COLO668 (cell line): ENCODE measurements at regions not wholly inside any gene's neighbourhood (a gene's known extent, or its start where the extent isn't known, plus 50 kb on each side); places are given as distances from the start of the nearest gene placed in this dataset.

Experiments
- DNase-seq: peaks from one replicate; lab custom pipeline; 2025; ENCODE audit not compliant: unreplicated experiment; lab: John Stamatoyannopoulos, UW

DNA sequence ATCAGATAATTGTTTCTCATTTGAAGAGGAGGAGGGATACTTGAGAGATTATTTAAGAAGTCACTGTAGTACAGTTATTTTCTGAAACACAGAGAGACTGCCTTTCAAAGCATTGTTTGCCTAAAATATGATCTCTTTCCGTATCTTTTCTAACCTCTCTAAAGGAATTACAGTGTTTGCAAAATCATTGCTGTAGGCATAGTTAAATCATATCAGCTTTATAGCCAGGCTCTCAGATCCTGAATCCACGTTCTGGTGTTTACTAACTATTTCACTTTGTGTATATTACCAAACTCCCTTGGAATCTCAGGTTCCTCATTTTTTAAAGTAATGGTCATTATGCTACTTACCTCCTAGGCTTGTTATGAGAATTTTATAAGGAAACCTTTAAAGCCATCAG lies 1151.6 kb upstream of the CDH9 start:
- no peak for DNase-seq

DNA sequence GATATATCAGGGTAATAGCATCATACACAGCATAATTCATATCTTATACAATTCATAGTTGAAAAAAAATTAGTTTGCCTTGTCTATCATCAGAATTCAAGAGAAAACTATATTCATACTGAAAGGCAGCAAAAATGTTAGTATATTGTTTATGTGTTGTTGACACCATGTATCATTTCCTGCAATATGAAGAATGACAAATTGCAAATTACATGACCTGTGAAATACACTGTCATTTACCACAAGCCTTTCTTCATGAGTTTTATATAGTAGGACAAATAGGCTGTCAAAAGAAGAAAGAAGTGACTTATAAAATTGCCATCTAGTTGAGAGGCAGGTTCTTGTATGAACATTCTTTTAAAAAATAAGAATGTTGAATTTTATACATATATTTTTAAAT lies 1136.3 kb upstream of the CDH9 start:
- DNase-seq: no peak

DNA sequence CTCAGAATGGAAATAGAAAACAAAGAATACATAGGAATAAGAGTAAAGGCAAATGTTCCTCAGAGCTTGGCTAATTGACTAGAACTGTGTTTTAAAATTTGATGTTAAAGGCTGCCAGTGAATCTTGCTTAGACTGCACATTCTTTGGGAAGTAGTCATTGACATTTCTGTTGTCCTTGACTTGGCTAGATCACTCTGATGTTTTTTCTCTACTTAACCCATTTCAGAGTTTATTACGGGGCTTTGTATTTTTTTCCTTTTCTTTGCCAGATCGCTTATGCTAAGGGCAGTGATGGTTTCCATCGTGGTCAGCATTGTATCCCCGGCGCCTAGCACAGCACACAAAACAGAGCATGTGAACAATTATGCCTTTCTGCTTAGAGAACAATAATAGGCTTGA lies 1126.7 kb upstream of the CDH9 start:
- no peak for DNase-seq

DNA sequence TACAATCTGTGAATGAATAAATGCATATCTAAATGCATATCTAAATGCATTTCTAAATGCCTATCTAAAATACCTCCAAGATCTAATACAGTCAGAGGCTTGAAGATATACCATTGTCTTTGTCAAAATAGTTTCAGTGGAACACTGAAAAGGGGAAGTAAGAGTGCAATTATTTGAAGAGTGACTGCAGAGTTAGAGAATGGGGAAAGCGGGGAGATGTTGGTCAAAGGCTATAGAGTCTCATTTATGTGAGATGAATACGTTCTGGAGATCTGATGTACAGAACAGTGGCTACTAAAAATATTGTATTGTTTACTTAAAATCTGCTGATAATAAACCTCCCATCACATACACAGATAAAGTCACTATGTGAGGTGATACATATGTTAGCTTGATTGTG lies 1126.2 kb upstream of the CDH9 start:
- DNase-seq: no peak

DNA sequence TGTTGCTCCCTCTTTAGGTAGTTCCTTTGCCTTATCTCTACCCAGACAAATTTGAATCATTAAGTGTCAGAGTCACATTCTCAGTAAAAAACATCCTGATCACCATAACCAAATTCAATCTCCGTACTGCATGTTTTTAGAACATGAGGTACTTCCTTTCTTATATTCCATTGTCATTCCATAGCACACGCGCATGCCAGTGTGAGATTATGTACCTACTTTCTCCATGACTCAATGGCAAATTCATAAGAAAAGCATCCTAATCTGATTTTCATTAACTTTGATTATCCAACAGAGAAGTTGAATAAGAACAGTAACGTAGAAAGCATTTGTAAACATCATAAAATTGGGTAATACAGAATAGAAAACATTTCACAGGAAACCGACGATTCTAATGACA lies 1118.6 kb upstream of the CDH9 start:
- DNase-seq: no peak

DNA sequence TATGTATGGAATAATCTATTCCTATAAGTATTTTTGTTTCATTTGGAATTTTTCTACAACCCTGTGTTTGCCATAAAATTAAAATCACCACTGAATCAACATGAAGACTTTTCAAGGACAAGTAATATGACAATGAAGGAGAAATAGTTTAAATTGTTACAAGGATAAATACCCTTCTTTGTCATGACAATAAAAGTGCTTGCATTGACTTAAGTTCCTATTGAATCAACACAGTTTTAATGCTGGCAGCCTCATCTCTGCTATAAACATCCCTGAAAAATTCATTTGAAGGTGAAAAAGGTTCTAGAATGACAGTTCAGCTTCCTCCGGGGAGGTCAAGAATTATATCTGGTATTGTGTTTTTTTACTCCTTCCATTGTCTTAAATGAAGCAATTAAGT lies 1105.1 kb upstream of the CDH9 start:
- DNase-seq: no peak

DNA sequence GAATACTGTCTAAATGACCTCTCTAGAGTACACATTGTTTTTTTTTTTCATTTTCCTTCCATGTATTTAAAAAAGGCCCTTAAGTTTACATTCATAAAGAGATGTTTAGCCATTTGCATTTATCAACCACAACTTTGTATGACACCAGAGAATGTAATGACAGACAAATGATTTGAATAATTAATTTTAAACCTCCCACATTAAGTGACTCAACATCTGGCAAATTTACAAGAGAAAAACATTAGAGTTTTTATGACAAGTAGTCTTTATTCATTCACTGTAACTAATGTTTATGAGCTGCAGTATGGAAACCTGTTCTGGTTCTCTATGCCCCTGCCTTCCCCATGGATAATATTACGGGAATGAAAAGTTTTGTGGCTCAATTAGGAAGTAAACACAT lies 1093.8 kb upstream of the CDH9 start:
- no peak for DNase-seq

DNA sequence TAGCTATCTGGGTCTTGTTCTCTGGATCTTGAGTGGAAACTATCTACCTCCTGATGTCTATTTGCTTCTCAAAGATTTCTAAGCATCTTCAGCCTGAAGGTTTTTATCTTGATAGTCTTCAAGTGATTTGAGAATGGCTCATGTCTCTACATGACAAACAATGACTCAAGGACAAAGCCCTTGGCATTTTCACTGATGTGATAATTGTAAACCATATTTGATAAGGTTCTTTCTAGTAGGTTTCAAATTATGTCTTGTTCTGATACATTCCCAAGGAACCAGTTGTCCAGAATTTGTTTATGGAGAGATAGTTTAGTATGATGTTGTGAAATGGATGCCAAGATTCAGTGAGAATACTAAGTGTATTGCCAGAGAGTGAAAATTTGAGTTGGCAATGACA lies 1079.3 kb upstream of the CDH9 start:
- no peak for DNase-seq

DNA sequence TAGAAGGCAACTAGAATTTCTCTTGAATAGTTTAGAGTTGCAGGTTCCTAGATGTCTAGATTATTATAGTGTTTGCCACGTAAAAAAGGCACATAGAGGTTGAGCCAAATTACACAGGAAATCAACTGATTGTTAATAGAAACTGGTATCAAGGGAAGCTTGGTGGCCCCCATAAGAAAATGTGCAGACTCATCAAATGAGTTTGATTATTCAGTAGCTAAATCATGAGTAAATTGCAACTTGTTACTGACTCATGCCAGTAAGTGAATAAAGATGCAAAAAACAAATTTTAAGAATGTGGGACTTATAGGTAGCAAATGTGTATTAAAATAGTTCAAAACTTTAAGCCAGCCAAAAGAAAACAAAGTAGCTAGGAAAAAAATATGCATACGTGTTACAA lies 1078.9 kb upstream of the CDH9 start:
- no peak for DNase-seq

DNA sequence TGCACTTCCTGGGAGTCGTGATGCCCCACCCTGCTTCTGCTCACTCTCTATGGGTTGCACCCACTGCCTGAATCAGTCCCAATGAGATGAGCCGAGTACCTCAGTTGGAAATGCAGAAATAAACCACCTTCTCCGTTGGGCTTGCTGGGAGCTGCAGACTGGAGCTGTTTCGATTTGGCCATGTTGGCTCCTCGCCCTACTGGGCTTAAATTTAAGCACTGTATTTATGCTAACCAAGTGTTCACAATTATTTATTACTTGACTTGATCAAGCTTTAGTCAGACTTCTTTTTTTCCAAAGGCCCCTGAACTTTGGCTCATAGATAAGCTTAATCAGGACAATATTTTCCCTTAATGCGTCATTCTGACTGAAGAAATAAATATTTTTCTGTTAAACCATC lies 1072.4 kb upstream of the CDH9 start:
- DNase-seq: no peak

DNA sequence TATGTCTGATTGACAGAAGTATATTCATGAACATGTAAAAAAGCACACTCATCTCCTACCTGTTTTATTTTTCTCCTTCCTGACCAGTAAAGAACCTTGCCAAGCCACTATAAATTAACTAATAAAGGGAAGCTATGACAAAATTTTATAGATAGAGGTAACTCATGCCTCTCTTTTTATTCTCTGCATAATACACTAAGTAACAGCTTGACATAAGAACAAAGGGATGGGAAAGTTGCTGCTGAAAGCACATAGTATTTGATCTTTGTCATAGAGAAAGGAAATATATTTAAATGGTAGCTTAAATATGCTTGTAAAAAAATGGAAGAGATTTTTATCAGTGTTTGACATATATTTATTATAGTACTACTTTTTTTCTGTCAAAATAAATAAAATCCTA lies 1065.7 kb upstream of the CDH9 start:
- no peak for DNase-seq

DNA sequence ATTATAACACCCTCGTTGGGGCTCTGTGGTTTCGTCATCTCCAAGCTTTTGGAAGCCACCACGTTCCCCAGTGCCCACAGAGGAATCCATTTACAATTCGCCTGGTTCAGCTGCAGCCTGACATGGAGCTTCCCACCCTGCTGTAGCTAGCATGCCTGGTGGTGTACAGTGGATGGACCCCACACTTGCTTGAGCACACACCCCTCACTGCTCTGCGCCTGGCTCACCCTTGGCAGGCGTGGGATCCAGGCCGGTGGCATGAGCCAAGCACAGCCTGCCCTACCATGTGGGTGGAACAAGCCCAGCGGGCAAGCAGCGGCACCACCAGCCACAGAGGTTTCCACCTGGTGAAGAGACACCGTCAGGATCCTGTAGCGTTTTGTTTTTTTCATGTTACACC lies 1045.7 kb upstream of the CDH9 start:
- no peak for DNase-seq

DNA sequence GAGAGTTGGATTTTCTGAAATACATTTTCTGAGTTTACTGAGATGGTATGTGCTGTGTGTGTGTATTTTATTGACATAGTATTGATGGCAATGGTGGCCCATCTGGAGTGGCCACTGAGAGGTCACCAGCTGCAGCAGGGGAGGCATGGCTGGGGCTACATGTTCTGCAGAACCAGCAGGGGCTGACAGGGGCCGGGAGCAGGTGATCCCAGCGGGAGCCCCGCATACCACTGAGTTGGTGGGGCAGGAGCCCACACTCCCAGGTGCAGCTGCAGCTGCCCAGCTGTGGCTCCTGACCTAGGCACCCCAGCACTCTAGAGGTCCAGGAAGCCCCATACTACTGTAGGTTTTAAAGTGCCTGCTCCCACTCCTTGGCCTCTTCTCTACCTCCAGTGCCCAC lies 1044.2 kb upstream of the CDH9 start:
- no peak for DNase-seq

DNA sequence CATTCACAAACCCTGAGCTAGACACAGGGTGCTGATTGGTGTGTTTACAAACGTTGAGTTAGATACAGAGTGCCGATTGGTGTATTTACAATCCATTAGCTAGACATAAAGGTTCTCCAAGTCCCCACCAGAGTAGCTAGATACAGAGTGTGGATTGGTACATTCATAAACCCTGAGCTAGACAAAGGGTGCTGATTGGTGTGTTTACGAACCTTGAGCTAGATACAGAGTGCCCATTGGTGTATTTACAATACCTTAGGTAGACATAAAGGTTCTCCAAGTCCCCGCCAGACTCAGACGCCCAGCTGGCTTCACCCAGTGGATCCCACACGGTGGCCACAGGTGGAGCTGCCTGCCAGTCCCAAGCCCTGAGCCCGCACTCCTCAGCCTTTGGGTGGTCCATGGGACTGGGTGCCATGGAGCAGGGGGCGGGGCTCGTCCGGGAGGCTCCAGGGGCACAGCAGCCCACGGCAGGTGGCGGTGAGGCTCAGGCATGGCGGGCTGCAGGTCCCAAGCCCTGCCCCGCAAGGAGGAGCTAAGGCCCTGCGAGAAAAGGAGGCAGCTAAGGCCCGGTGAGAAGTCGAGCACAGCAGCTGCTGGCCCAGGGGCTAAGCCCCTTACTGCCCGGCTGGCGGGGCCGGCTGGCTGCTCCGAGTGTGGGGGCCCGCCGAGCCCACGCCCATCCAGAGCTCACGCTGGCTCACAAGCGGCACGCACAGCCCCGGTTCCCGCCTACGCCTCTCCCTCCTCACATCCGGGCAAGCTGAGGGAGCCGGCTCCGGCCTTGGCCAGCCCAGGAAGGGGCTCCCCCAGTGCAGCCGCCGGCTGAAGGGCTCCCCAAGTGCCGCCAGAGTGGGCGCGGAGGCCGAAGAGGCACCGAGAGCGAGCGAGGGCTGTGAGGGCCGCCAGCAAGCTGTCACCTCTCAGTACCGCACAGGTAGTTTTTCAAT lies 1039.2 kb upstream of the CDH9 start:
- DNase-seq: no peak

DNA sequence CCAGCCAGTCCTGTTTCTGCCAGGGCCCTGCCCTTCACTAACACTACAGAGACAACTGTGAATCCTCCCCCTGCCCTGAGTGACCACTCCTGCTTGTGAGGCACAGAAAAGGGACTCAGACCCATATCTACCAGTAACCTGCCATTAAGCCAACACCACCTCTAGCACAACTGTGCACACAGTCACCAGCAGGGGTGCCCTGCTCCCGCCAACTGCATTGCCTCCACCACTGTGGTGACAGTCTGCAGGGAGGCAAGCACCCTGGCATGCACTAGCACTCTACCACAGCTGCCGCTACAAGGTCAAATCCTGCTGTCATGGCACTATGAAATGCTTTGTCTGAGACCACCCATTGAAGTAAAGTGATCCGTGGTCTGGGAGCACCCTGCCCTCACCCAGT lies 1028.5 kb upstream of the CDH9 start:
- no peak for DNase-seq

DNA sequence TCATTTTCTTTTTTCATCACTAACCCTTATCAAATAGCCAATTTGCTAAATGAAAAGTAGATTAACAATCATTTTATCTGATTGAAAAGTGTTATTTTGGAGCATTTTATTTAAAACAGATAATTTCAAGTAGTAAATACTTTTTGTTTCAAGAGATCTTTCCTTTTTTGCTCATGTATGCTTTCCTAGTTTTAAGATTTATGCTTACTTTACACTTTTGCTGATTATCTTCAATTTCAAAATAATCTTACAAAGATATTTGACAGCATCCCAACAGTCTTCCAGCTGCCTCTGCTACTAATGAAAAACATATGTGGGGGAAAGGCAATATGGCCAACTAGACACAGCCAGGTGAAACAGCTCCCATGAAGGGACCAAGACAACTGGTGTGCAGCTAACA lies 1027.3 kb upstream of the CDH9 start:
- DNase-seq: no peak

DNA sequence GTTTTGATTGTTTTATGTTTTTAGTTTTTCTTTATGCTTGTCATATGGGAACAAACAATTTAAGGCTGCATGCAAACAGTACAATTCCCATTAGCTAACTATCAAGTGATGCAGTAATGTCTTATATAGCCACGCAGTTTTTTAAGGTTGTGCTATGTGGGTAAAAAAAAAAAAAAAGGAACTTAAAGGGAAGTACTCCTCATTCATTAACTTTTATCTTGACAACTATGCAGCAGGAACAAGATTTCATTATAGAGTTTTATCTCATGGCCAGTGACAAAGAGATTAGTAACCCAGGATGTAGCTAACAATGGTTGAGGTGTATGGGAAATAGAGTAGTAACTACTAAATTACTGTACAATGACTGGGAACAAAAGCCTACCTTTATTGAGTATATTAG lies 1008.2 kb upstream of the CDH9 start:
- DNase-seq: no peak

DNA sequence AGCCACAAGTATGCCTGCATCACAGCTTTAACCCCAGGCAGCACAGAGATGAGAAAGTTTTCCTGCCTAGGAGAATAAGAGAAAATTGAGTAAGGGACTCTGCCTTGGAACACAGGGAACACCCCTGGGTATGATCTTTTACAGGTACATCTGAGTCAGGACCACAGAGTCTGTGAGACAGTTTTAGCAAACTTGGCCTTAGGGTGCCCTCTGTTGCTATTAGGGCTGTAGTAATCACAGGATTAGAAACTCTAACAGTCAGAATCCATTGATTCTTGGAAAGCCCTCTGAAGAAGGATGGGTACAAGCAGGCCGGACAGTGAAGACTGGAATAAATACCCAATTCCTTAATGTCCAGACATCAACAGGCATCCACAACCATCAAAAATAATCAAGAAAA lies 989.5 kb upstream of the CDH9 start:
- no peak for DNase-seq

DNA sequence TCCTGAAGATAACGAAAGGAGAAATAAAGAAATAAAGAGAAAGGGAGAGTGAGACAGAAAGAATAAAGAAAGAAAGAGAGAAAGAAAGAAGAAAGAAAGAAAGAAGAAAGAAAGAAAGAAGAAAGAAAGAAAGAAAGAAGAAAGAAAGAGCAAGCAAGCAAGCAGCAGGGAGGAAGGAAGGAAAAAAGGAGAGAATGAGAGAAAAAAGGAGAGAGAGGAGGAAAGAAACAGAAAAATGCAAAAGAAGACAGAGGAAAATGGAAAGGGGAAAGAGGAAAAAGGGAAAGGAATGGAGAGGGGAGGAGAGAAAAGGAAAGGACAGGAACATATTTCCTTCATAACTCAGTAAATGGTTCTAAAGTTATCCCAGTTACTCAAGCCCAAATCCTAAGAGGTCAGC lies 978.8 kb upstream of the CDH9 start:
- no peak for DNase-seq

DNA sequence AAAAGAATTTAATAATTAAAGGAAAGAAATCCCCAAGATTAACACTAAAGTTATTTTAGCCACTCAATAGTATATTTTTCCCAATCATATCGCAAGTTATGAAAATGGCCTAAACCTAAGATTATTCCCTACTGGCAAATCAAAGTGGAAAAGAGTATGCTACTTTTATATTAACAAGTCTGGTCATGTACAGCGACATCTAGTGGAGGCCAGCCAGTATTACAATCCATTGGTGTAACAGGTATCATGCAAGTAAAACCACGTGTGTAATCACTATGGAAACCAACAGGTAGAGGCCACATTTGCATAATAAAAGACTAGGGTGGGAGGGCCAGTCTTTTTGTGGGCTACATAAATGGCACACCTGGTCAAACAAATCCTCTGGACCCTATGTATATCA lies 976.4 kb upstream of the CDH9 start:
- peak; percentile 21 for DNase-seq

DNA sequence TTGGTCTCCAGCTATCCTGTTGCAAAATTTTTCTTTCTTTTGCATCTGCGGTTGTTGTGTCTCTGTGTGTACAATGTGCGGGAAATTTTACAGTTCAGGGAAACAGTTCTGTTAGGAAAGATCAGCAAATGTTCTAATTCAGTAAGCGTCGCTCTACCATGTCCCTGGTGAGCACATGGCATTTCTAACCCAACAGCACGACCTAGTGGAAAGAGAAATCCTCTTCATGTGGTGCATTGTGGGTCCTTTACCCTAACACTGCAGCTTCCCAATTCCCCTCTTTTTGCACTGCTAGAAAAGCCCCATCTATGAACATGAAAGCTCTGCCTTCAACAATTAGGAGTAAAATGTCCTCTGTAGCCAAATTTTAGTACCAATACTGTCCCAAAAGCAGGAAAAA lies 974.2 kb upstream of the CDH9 start:
- DNase-seq: no peak

DNA sequence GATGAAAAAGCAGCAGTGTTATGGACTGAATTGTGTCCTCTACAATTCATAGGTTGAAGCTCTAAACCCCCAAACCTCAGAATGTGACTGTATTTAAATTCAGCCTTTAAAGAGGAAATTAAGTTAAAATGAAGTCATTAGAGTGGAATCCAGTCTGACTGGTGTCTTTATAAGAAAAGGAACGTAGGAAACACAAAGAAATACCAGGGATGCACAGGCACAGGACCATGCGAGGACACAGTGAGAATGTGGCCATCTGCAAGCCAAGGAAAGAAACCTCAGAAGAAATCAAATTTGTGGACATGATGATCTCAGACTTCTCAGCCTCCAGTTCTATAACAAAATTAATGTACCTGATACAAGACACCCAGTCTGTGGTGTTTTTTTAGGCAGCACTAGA lies 971.2 kb upstream of the CDH9 start:
- no peak for DNase-seq

DNA sequence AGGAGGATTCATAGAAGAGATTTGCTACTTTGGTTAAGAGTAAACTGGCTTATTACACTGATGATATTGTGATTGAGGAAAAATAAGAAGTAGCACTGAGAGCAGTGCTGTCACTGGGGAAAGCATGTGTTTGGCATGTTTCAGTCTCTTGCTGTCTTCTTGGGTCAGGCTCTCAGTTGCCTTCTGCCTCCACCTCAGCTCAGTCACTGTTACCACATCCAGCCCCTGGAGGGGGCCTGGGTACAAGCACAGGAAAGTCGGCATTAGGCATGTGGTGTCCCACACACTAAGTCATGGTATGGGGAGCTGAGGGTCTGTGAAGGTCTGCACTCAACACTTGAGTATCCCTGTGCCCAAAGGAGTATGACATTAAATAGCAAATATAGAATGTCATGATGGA lies 958.3 kb upstream of the CDH9 start:
- no peak for DNase-seq
